SK-N-SH treated with all-trans-retinoic acid at 6 μM for 48 hours (cell line): ENCODE measurements at regions not wholly inside any gene's neighbourhood (a gene's known extent, or its start where the extent isn't known, plus 50 kb on each side); places are given as distances from the start of the nearest gene placed in this dataset.

ENCODE experiments used
- ATAC-seq: fragments of 200-7000 bp; cut with Tn5 transposase; 3 replicates; pipeline ENCODE4 v1.9.1; 2020; ENCODE audit warnings: mild to moderate bottlenecking, moderate library complexity
- ARNTL ChIP-seq: fragments of 450-650 bp; formaldehyde crosslinking; IDR thresholded peaks from 2 replicates; pipeline ENCODE4 v1.5.0; 2020; ENCODE audit warnings: low read depth, mild to moderate bottlenecking, moderate library complexity, borderline replicate concordance
- BACH2 ChIP-seq: fragments of 250-450 bp; sonication (Bioruptor Pico); IDR thresholded peaks from 2 replicates; pipeline ENCODE4 v1.9.0; 2021; ENCODE audit warnings: mild to moderate bottlenecking, borderline replicate concordance
- CREB5 ChIP-seq: fragments of 250-450 bp; sonication (Bioruptor Pico); IDR thresholded peaks from 2 replicates; pipeline ENCODE4 v1.5.1; 2020; ENCODE audit warnings: low read depth, mild to moderate bottlenecking, moderate library complexity
- CSDC2 ChIP-seq: fragments of 250-450 bp; sonication (Bioruptor Pico); IDR thresholded peaks from 2 replicates; pipeline ENCODE4 v1.5.0; 2020; ENCODE audit warnings: mild to moderate bottlenecking, moderate library complexity
- ESRRG ChIP-seq: fragments of 250-450 bp; sonication (Bioruptor Pico); IDR thresholded peaks from 2 replicates; pipeline ENCODE4 v1.6.1; 2021; ENCODE audit warnings: mild to moderate bottlenecking
- GLIS3 ChIP-seq: fragments of 250-450 bp; sonication (Bioruptor Pico); IDR thresholded peaks from 2 replicates; pipeline ENCODE4 v1.5.0; 2020; ENCODE audit warnings: mild to moderate bottlenecking, moderate library complexity
- ISL1 ChIP-seq: fragments of 250-450 bp; sonication (Bioruptor Pico); IDR thresholded peaks from 2 replicates; pipeline ENCODE4 v2.1.2; 2022; ENCODE audit warnings: mild to moderate bottlenecking, moderate library complexity
- OSR1 ChIP-seq: fragments of 250-450 bp; sonication (Bioruptor Pico); IDR thresholded peaks from 2 replicates; pipeline ENCODE4 v1.8.0; 2022; ENCODE audit warnings: moderate library complexity, mild to moderate bottlenecking, inconsistent platforms
- PATZ1 ChIP-seq: fragments of 250-450 bp; sonication (Bioruptor Pico); IDR thresholded peaks from 2 replicates; pipeline ENCODE4 v1.8.0; 2020; ENCODE audit warnings: mild to moderate bottlenecking, moderate library complexity, borderline replicate concordance
- POU6F1 ChIP-seq: fragments of 250-450 bp; sonication (Bioruptor Pico); IDR thresholded peaks from 2 replicates; pipeline ENCODE4 v1.8.0; 2021; ENCODE audit warnings: low read depth, mild to moderate bottlenecking, moderate library complexity, borderline replicate concordance
- PPARA ChIP-seq: fragments of 250-450 bp; sonication (Bioruptor Pico); IDR thresholded peaks from 2 replicates; pipeline ENCODE4 v1.5.0; 2020; ENCODE audit warnings: mild to moderate bottlenecking, borderline replicate concordance
- RARB ChIP-seq: fragments of 250-450 bp; sonication (Bioruptor Pico); IDR thresholded peaks from 2 replicates; pipeline ENCODE4 v1.8.0; 2021; ENCODE audit warnings: mild to moderate bottlenecking, moderate library complexity
- SNAI2 ChIP-seq: fragments of 250-450 bp; sonication (Bioruptor Pico); IDR thresholded peaks from 2 replicates; pipeline ENCODE4 v1.5.0; 2020; ENCODE audit warnings: mild to moderate bottlenecking, moderate library complexity
- TCF4 ChIP-seq: fragments of 250-450 bp; sonication (Bioruptor Pico); IDR thresholded peaks from 2 replicates; pipeline ENCODE4 v1.8.0; 2021; ENCODE audit warnings: mild to moderate bottlenecking, moderate library complexity, borderline replicate concordance
- TOX ChIP-seq: fragments of 250-450 bp; sonication (Bioruptor Pico); IDR thresholded peaks from 2 replicates; pipeline ENCODE4 v1.8.0; 2021; ENCODE audit warnings: mild to moderate bottlenecking, moderate library complexity, borderline replicate concordance
- ZC3H10 ChIP-seq: fragments of 250-450 bp; sonication (Bioruptor Pico); IDR thresholded peaks from 2 replicates; pipeline ENCODE4 v1.5.1; 2021; ENCODE audit warnings: mild to moderate bottlenecking, moderate library complexity
- ZFP3 ChIP-seq: fragments of 250-450 bp; sonication (Bioruptor Pico); IDR thresholded peaks from 2 replicates; pipeline ENCODE4 v1.5.0; 2020; ENCODE audit warnings: mild to moderate bottlenecking, moderate library complexity
- ZFP30 ChIP-seq: fragments of 450-650 bp; formaldehyde crosslinking; IDR thresholded peaks from 2 replicates; pipeline ENCODE4 v1.5.0; 2022; ENCODE audit warnings: mild to moderate bottlenecking, moderate library complexity
- ZNF565 ChIP-seq: fragments of 450-650 bp; formaldehyde crosslinking; conservative IDR thresholded peaks from 2 replicates; pipeline ENCODE4 v1.5.0; 2020; ENCODE audit warnings: low read depth, mild to moderate bottlenecking, moderate library complexity
- ZNF70 ChIP-seq: fragments of 450-650 bp; formaldehyde crosslinking; IDR thresholded peaks from 2 replicates; pipeline ENCODE4 v1.5.0; 2020; ENCODE audit warnings: mild to moderate bottlenecking, moderate library complexity
- ZNF8 ChIP-seq: fragments of 450-650 bp; formaldehyde crosslinking; IDR thresholded peaks from 2 replicates; pipeline ENCODE4 v1.5.0; 2020; ENCODE audit warnings: mild to moderate bottlenecking, moderate library complexity
- TF ChIP-seq, protein P1 (sequence below): fragments of 250-450 bp; sonication (Bioruptor Pico); IDR thresholded peaks from 2 replicates; pipeline ENCODE4 v1.5.1; 2021; ENCODE audit warnings: mild to moderate bottlenecking, moderate library complexity
- TF ChIP-seq, protein P2 (sequence below): fragments of 250-450 bp; sonication (Bioruptor Pico); IDR thresholded peaks from 2 replicates; pipeline ENCODE4 v1.5.0; 2020; ENCODE audit warnings: mild to moderate bottlenecking, moderate library complexity

DNA sequence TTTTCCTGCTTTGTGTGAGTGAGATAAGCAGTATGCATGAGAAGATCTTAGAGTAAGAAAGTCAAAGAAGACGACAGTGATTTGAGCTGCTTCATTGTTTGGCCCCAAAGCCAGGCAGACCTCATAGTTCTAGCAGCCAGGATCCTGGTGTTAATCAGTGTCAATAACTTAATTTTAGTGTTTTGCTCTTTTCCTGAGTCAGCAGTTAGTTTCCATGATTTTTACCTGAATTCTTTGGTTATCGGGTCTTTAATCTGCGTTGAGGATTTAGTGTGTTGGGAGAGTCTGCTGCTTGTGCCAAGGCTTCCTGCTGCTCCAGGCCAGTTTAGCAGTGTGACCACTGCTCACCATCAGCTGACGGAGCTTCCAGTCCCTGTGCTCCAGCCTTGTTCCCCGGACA lies 241.6 kb upstream of the SOX5 start:
- TF ChIP-seq POU6F1 (CRISPR knock-in tag) = no peak
- TF ChIP-seq BACH2 (CRISPR knock-in tag) = no peak
- no peak for TF ChIP-seq ZNF8
- no peak for TF ChIP-seq TOX
- TF ChIP-seq OSR1 = no peak
- no peak for TF ChIP-seq RARB (CRISPR knock-in tag)
- TF ChIP-seq CSDC2 (CRISPR knock-in tag) = no peak
- no peak for TF ChIP-seq TCF4
- TF ChIP-seq CREB5 (CRISPR knock-in tag) = no peak
- no peak for TF ChIP-seq PPARA
- no peak for TF ChIP-seq ZC3H10 (CRISPR knock-in tag)
- TF ChIP-seq ZFP3 = no peak
- TF ChIP-seq ESRRG (CRISPR knock-in tag) = no peak
- no peak for TF ChIP-seq SNAI2 (CRISPR knock-in tag)
- TF ChIP-seq, protein P1, sequence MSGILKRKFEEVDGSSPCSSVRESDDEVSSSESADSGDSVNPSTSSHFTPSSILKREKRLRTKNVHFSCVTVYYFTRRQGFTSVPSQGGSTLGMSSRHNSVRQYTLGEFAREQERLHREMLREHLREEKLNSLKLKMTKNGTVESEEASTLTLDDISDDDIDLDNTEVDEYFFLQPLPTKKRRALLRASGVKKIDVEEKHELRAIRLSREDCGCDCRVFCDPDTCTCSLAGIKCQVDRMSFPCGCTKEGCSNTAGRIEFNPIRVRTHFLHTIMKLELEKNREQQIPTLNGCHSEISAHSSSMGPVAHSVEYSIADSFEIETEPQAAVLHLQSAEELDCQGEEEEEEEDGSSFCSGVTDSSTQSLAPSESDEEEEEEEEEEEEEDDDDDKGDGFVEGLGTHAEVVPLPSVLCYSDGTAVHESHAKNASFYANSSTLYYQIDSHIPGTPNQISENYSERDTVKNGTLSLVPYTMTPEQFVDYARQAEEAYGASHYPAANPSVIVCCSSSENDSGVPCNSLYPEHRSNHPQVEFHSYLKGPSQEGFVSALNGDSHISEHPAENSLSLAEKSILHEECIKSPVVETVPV (CRISPR knock-in tag) = no peak
- TF ChIP-seq ARNTL (CRISPR knock-in tag) = no peak
- no peak for ATAC-seq

GRCh38 chr12:24185782-24186181 lies 236.3 kb upstream of the SOX5 start:
- no peak for ATAC-seq
- TF ChIP-seq ISL1 (CRISPR knock-in tag) = no peak
- no peak for TF ChIP-seq ZNF8

DNA sequence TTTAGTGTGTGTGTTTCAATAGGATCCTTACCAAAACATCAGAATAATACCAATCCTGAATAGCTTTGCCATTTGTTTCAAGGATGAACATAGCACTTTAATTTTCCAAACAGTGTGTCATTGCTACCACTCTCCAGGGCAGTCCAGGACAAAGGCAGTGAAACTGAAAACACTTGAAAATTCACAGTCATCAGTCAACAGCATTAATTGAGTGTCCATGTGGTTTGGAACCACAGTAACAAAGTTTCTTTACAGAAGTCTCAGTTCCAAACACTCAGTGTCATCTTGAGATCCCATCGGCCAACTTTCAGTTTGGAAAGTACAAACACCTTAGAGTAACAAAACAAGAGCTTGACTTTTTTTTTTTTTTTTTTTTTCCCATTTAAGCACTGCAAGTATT lies 228.4 kb upstream of the SOX5 start:
- TF ChIP-seq ESRRG (CRISPR knock-in tag) (no peak), TOX (no peak), SNAI2 (CRISPR knock-in tag) (no peak), TCF4 (no peak), OSR1 (no peak), ZC3H10 (CRISPR knock-in tag) (no peak), ZNF70 (CRISPR knock-in tag) (no peak), ZFP30 (CRISPR knock-in tag) (no peak), ARNTL (CRISPR knock-in tag) (no peak), GLIS3 (CRISPR knock-in tag) (no peak), ZNF565 (no peak), RARB (CRISPR knock-in tag) (no peak), ZNF8 (no peak), PATZ1 (CRISPR knock-in tag) (no peak), ISL1 (CRISPR knock-in tag) (no peak), PPARA (no peak)
- TF ChIP-seq, protein P2, sequence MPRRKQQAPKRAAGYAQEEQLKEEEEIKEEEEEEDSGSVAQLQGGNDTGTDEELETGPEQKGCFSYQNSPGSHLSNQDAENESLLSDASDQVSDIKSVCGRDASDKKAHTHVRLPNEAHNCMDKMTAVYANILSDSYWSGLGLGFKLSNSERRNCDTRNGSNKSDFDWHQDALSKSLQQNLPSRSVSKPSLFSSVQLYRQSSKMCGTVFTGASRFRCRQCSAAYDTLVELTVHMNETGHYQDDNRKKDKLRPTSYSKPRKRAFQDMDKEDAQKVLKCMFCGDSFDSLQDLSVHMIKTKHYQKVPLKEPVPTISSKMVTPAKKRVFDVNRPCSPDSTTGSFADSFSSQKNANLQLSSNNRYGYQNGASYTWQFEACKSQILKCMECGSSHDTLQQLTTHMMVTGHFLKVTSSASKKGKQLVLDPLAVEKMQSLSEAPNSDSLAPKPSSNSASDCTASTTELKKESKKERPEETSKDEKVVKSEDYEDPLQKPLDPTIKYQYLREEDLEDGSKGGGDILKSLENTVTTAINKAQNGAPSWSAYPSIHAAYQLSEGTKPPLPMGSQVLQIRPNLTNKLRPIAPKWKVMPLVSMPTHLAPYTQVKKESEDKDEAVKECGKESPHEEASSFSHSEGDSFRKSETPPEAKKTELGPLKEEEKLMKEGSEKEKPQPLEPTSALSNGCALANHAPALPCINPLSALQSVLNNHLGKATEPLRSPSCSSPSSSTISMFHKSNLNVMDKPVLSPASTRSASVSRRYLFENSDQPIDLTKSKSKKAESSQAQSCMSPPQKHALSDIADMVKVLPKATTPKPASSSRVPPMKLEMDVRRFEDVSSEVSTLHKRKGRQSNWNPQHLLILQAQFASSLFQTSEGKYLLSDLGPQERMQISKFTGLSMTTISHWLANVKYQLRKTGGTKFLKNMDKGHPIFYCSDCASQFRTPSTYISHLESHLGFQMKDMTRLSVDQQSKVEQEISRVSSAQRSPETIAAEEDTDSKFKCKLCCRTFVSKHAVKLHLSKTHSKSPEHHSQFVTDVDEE (CRISPR knock-in tag) = no peak
- TF ChIP-seq, protein P1 (CRISPR knock-in tag) = no peak
- no peak for ATAC-seq
